ENCODE measurements at regions not wholly inside any gene's neighbourhood (a gene's known extent, or its start where the extent isn't known, plus 50 kb on each side); places are given as distances from the start of the nearest gene placed in this dataset.

DNA sequence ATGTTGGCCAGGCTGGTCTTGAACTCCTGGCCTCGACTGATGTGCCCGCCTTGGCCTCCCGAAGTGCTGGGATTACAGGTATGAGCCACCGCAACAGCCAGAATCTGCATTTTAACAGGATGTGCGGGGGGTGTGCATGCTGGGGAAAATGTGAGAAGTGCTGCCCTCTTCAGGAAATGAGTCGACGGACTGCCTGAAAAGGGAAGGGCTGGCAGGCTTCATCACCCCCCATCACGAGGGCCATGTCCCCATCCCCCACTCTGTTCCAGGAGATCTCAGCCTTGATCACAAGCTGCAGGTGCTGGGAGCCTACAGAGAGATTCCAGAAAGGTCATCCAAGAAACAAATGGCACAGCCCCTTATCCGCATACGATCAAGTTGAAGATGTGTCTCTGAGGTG lies 195.3 kb upstream of the RPL38 start (continued):
- TF ChIP-seq, protein P1, sequence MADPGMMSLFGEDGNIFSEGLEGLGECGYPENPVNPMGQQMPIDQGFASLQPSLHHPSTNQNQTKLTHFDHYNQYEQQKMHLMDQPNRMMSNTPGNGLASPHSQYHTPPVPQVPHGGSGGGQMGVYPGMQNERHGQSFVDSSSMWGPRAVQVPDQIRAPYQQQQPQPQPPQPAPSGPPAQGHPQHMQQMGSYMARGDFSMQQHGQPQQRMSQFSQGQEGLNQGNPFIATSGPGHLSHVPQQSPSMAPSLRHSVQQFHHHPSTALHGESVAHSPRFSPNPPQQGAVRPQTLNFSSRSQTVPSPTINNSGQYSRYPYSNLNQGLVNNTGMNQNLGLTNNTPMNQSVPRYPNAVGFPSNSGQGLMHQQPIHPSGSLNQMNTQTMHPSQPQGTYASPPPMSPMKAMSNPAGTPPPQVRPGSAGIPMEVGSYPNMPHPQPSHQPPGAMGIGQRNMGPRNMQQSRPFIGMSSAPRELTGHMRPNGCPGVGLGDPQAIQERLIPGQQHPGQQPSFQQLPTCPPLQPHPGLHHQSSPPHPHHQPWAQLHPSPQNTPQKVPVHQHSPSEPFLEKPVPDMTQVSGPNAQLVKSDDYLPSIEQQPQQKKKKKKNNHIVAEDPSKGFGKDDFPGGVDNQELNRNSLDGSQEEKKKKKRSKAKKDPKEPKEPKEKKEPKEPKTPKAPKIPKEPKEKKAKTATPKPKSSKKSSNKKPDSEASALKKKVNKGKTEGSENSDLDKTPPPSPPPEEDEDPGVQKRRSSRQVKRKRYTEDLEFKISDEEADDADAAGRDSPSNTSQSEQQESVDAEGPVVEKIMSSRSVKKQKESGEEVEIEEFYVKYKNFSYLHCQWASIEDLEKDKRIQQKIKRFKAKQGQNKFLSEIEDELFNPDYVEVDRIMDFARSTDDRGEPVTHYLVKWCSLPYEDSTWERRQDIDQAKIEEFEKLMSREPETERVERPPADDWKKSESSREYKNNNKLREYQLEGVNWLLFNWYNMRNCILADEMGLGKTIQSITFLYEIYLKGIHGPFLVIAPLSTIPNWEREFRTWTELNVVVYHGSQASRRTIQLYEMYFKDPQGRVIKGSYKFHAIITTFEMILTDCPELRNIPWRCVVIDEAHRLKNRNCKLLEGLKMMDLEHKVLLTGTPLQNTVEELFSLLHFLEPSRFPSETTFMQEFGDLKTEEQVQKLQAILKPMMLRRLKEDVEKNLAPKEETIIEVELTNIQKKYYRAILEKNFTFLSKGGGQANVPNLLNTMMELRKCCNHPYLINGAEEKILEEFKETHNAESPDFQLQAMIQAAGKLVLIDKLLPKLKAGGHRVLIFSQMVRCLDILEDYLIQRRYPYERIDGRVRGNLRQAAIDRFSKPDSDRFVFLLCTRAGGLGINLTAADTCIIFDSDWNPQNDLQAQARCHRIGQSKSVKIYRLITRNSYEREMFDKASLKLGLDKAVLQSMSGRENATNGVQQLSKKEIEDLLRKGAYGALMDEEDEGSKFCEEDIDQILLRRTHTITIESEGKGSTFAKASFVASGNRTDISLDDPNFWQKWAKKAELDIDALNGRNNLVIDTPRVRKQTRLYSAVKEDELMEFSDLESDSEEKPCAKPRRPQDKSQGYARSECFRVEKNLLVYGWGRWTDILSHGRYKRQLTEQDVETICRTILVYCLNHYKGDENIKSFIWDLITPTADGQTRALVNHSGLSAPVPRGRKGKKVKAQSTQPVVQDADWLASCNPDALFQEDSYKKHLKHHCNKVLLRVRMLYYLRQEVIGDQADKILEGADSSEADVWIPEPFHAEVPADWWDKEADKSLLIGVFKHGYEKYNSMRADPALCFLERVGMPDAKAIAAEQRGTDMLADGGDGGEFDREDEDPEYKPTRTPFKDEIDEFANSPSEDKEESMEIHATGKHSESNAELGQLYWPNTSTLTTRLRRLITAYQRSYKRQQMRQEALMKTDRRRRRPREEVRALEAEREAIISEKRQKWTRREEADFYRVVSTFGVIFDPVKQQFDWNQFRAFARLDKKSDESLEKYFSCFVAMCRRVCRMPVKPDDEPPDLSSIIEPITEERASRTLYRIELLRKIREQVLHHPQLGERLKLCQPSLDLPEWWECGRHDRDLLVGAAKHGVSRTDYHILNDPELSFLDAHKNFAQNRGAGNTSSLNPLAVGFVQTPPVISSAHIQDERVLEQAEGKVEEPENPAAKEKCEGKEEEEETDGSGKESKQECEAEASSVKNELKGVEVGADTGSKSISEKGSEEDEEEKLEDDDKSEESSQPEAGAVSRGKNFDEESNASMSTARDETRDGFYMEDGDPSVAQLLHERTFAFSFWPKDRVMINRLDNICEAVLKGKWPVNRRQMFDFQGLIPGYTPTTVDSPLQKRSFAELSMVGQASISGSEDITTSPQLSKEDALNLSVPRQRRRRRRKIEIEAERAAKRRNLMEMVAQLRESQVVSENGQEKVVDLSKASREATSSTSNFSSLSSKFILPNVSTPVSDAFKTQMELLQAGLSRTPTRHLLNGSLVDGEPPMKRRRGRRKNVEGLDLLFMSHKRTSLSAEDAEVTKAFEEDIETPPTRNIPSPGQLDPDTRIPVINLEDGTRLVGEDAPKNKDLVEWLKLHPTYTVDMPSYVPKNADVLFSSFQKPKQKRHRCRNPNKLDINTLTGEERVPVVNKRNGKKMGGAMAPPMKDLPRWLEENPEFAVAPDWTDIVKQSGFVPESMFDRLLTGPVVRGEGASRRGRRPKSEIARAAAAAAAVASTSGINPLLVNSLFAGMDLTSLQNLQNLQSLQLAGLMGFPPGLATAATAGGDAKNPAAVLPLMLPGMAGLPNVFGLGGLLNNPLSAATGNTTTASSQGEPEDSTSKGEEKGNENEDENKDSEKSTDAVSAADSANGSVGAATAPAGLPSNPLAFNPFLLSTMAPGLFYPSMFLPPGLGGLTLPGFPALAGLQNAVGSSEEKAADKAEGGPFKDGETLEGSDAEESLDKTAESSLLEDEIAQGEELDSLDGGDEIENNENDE (IDR thresholded peaks at IDR 0.05; ENCODE audit: insufficient replicate concordance, low read length): no peak
- TF ChIP-seq KDM4A (IDR thresholded peaks at IDR 0.05; ENCODE audit: low read depth, low read length, severe bottlenecking): no peak
- TF ChIP-seq, protein P2, sequence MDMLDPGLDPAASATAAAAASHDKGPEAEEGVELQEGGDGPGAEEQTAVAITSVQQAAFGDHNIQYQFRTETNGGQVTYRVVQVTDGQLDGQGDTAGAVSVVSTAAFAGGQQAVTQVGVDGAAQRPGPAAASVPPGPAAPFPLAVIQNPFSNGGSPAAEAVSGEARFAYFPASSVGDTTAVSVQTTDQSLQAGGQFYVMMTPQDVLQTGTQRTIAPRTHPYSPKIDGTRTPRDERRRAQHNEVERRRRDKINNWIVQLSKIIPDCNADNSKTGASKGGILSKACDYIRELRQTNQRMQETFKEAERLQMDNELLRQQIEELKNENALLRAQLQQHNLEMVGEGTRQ (IDR thresholded peaks at IDR 0.05; ENCODE audit: low read length): no peak
- TF ChIP-seq TAF1 (IDR thresholded peaks at IDR 0.05; ENCODE audit: low read depth, low read length): no peak
- no peak for TF ChIP-seq CBX8 (IDR thresholded peaks at IDR 0.05; ENCODE audit: borderline replicate concordance, low read depth, low read length)
- no peak for TF ChIP-seq SAP30 (IDR thresholded peaks at IDR 0.05; ENCODE audit: insufficient read depth, insufficient replicate concordance, low read length)
- no peak for TF ChIP-seq BRCA1 (IDR thresholded peaks at IDR 0.05; ENCODE audit: low read depth, low read length)
- no peak for TF ChIP-seq SIX5 (IDR thresholded peaks at IDR 0.05; ENCODE audit: low read depth, low read length)
- no peak for TF ChIP-seq EGR1 (IDR thresholded peaks at IDR 0.05; ENCODE audit: borderline replicate concordance, low read depth, low read length)
- TF ChIP-seq CEBPB (IDR thresholded peaks at IDR 0.05; ENCODE audit: low read depth, low read length): no peak
- TF ChIP-seq, protein P3, sequence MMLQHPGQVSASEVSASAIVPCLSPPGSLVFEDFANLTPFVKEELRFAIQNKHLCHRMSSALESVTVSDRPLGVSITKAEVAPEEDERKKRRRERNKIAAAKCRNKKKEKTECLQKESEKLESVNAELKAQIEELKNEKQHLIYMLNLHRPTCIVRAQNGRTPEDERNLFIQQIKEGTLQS (IDR thresholded peaks at IDR 0.05; ENCODE audit: insufficient read depth, low read depth, low read length): no peak
